AG04450 (cell line): ENCODE measurements at regions not wholly inside any gene's neighbourhood (a gene's known extent, or its start where the extent isn't known, plus 50 kb on each side); places are given as distances from the start of the nearest gene placed in this dataset.
"Not testable (repeated sequence)": the region's sequence is repeated elsewhere in the genome, so short reads cannot be mapped to it uniquely, and the experiment has no call there.

ENCODE experiments used
- CTCF ChIA-PET: fragments of 300-600, 350-600 bp; formaldehyde crosslinking; extraction: SDS; loops from one replicate; lab custom pipeline; 2022; ENCODE audit warnings: antibody characterized with exemption, inconsistent platforms; lab: Charles Lee
- POLR2A ChIA-PET: fragments of 350-600 bp; formaldehyde crosslinking; extraction: SDS; loops from one replicate; lab custom pipeline; 2021; ENCODE audit warnings: antibody characterized with exemption, inconsistent platforms; lab: Yijun Ruan, JAX
- DNase-seq: peaks from one replicate; pipeline ENCODE4 v3.0.0-alpha.2; 2011; ENCODE audit warnings: low read depth, low spot score
- H3K27ac ChIP-seq: one replicate; pipeline ENCODE4 v1.5.1; 2012; ENCODE audit warnings: low read depth, low read length, control low read depth
- H3K27me3 ChIP-seq: one replicate; pipeline ENCODE4 v1.6.0; 2012; ENCODE audit warnings: low read length; ENCODE audit not compliant: control insufficient read depth, insufficient read depth
- H3K4me3 ChIP-seq: 2 replicates; pipeline ENCODE4 v1.5.1; 2011; ENCODE audit warnings: mild to moderate bottlenecking, low read depth, low read length, control low read depth
- H3K9me3 ChIP-seq: 2 replicates; pipeline ENCODE4 v1.5.1; 2012; ENCODE audit warnings: low read length; ENCODE audit not compliant: control insufficient read depth, insufficient read depth
- CTCF ChIP-seq: IDR thresholded peaks from 2 replicates; pipeline ENCODE4 v1.5.1; 2011; ENCODE audit warnings: low read depth, low read length, control low read depth, inconsistent platforms

GRCh38 chr3:190178779-190179178 is 58.1 kb upstream of the P3H2 start:
- ChIA-PET CTCF (interaction anchor here (1.0 kb wide), 1 partner anchor 58 kb away, joined by 4 read pairs; the partner anchor contains the start of gene P3H2), POLR2A (no interaction called here)
- Histone ChIP-seq H3K27ac (no peak overlapping the region), H3K4me3 (no peak overlapping the region), H3K9me3 (peaks cover 6% of the 10 kb centered on the region; the same call in 1 of the 2 replicates), H3K27me3 (no peaks in the 10 kb centered on the region)
- no peak for TF ChIP-seq CTCF
- DNase-seq = no peak

- H3K9me3 ChIP-seq, H3K27ac ChIP-seq, DNase-seq, H3K4me3 ChIP-seq, POLR2A ChIA-PET, H3K27me3 ChIP-seq, CTCF ChIA-PET: not testable (repeated sequence)
These were observed 56.3 kb upstream of the P3H2 start for GRCh38 chr3:190176933-190177525.

GRCh38 chr3:190176106-190176505 is 55.4 kb upstream of the P3H2 start:
- CTCF ChIA-PET, POLR2A ChIA-PET, DNase-seq, H3K4me3 ChIP-seq, H3K27me3 ChIP-seq, H3K9me3 ChIP-seq, H3K27ac ChIP-seq: not testable (repeated sequence)

GRCh38 chr3:190175490-190175889 is 54.8 kb upstream of the P3H2 start:
- Histone ChIP-seq H3K9me3 (peaks cover 6% of the 10 kb centered on the region; the same call in 1 of the 2 replicates), H3K27ac (no peak overlapping the region), H3K27me3 (no peaks in the 10 kb centered on the region), H3K4me3 (no peak overlapping the region)
- ChIA-PET CTCF (no interaction called here), POLR2A (no interaction called here)
- no peak for DNase-seq
- no peak for TF ChIP-seq CTCF

GRCh38 chr3:190174471-190174870 is 53.8 kb upstream of the P3H2 start:
- ChIA-PET CTCF (no interaction called here), POLR2A (no interaction called here)
- Histone ChIP-seq H3K27ac (no peak overlapping the region), H3K27me3 (no peaks in the 10 kb centered on the region), H3K4me3 (no peak overlapping the region), H3K9me3 (peaks cover 6% of the 10 kb centered on the region; the same call in 1 of the 2 replicates)
- no peak for DNase-seq
- TF ChIP-seq CTCF = no peak

GRCh38 chr3:190173426-190173825 is 52.7 kb upstream of the P3H2 start:
- ChIA-PET POLR2A (no interaction called here), CTCF (no interaction called here)
- Histone ChIP-seq H3K9me3 (peaks cover 6% of the 10 kb centered on the region; the same call in 1 of the 2 replicates), H3K27me3 (no peaks in the 10 kb centered on the region), H3K27ac (no peak overlapping the region), H3K4me3 (no peak overlapping the region)
- no peak for TF ChIP-seq CTCF
- DNase-seq = no peak
